ENCODE measurements at regions not wholly inside any gene's neighbourhood (a gene's known extent, or its start where the extent isn't known, plus 50 kb on each side); places are given as distances from the start of the nearest gene placed in this dataset.
"Not testable (repeated sequence)": the region's sequence is repeated elsewhere in the genome, so short reads cannot be mapped to it uniquely, and the experiment has no call there.

- Histone ChIP-seq H3K36me3 (ENCODE audit: control insufficient read depth in 2 of 2, extremely low read depth in 1 of 2, insufficient read depth in 2 of 2, low read length in 2 of 2) (no peaks in the 10 kb centered on the region), H3K79me2 (ENCODE audit: control insufficient read depth, insufficient read depth, low read length) (no peaks in the 10 kb centered on the region), H3K9ac (ENCODE audit: control insufficient read depth, extremely low read depth, insufficient read depth, low read length) (no peak overlapping the region), H4K20me1 (ENCODE audit: control insufficient read depth, extremely low read depth, insufficient read depth, low read length) (no peaks in the 10 kb centered on the region), H2AFZ (ENCODE audit: control insufficient read depth, low read length) (peak overlapping the region; percentile 97), H3K4me1 (ENCODE audit: control insufficient read depth, extremely low read depth, insufficient read depth, low read length) (peaks cover 16% of the 10 kb centered on the region), H3K9me1 (ENCODE audit: control insufficient read depth, extremely low read depth, insufficient read depth, low read length) (no peaks in the 10 kb centered on the region), H3K4me2 (ENCODE audit: control insufficient read depth, extremely low read depth, insufficient read depth, low read depth, low read length) (peak overlapping the region; percentile 32), H3K27me3 (ENCODE audit: control insufficient read depth, extremely low read depth, insufficient read depth, low read length) (no peaks in the 10 kb centered on the region), H3K4me3 (ENCODE audit: control insufficient read depth in 2 of 3, extremely low read depth in 1 of 3, insufficient read depth in 2 of 3, low read depth in 1 of 3, low read length in 3 of 3) (no peak overlapping the region), H3K27ac (ENCODE audit: control insufficient read depth, insufficient read depth, low read length) (no peak overlapping the region), H3K9me3 (ENCODE audit: control insufficient read depth, low read depth, low read length) (no peaks in the 10 kb centered on the region)
- dilution Hi-C loops (cut with MboI; ENCODE audit: extremely low pct_ligation_motif_present, low sequenced_read_pairs): no loop called here
- DNase-seq (ENCODE audit: low read depth, low spot score) (peak; percentile 13), FAIRE-seq (peak; percentile 64)
- no peak for TF ChIP-seq EZH2 (IDR thresholded peaks at IDR 0.05; ENCODE audit: low read length)
- no peak for TF ChIP-seq CTCF (optimal IDR thresholded peaks at IDR 0.05 in 1 of 3, IDR thresholded peaks at IDR 0.05 in 1 of 3, conservative IDR thresholded peaks at IDR 0.05 in 1 of 3; ENCODE audit: extremely low read depth in 1 of 3, insufficient read depth in 2 of 3, low read length in 3 of 3)
Measured at GRCh38 chr3:153980252-153980590, 141.0 kb upstream of the ARHGEF26 start.

GRCh38 chr3:153997364-153997763, 123.8 kb upstream of the ARHGEF26 start:
- H3K27me3 ChIP-seq (ENCODE audit: control insufficient read depth, extremely low read depth, insufficient read depth, low read length); H3K36me3 ChIP-seq (ENCODE audit: control insufficient read depth in 2 of 2, extremely low read depth in 1 of 2, insufficient read depth in 2 of 2, low read length in 2 of 2); DNase-seq (ENCODE audit: low read depth, low spot score); H3K4me2 ChIP-seq (ENCODE audit: control insufficient read depth, extremely low read depth, insufficient read depth, low read depth, low read length); dilution Hi-C loops (cut with MboI; ENCODE audit: extremely low pct_ligation_motif_present, low sequenced_read_pairs); FAIRE-seq; H3K4me3 ChIP-seq (ENCODE audit: control insufficient read depth in 2 of 3, extremely low read depth in 1 of 3, insufficient read depth in 2 of 3, low read depth in 1 of 3, low read length in 3 of 3); H3K9me1 ChIP-seq (ENCODE audit: control insufficient read depth, extremely low read depth, insufficient read depth, low read length); H3K9me3 ChIP-seq (ENCODE audit: control insufficient read depth, low read depth, low read length); H3K79me2 ChIP-seq (ENCODE audit: control insufficient read depth, insufficient read depth, low read length); H3K9ac ChIP-seq (ENCODE audit: control insufficient read depth, extremely low read depth, insufficient read depth, low read length); H3K4me1 ChIP-seq (ENCODE audit: control insufficient read depth, extremely low read depth, insufficient read depth, low read length); H2AFZ ChIP-seq (ENCODE audit: control insufficient read depth, low read length); H4K20me1 ChIP-seq (ENCODE audit: control insufficient read depth, extremely low read depth, insufficient read depth, low read length); H3K27ac ChIP-seq (ENCODE audit: control insufficient read depth, insufficient read depth, low read length): not testable (repeated sequence)
- peak in 2 of 3 experiments; percentile 23 to 26 for TF ChIP-seq CTCF (optimal IDR thresholded peaks at IDR 0.05 in 1 of 3, IDR thresholded peaks at IDR 0.05 in 1 of 3, conservative IDR thresholded peaks at IDR 0.05 in 1 of 3; ENCODE audit: extremely low read depth in 1 of 3, insufficient read depth in 2 of 3, low read length in 3 of 3)
